SJSA1 (cell line): ENCODE measurements at regions not wholly inside any gene's neighbourhood (a gene's known extent, or its start where the extent isn't known, plus 50 kb on each side); places are given as distances from the start of the nearest gene placed in this dataset.

Experiments
- DNase-seq, 2 experiments: peaks; one replicate each; pipeline ENCODE4 v3.0.0-alpha.2; 2015 to 2020; ENCODE audit warnings: low spot score in 2 of 2, low read depth in 1 of 2
- H3K27ac ChIP-seq: fragments of 250-450 bp; sonication (Bioruptor Pico); 2 replicates; pipeline ENCODE4 v1.5.1; 2020; ENCODE audit warnings: mild to moderate bottlenecking, moderate library complexity
- H3K27me3 ChIP-seq: fragments of 250-450 bp; sonication (Bioruptor Pico); replicated peaks from 2 replicates; pipeline ENCODE4 v1.5.1; 2020; ENCODE audit warnings: mild to moderate bottlenecking, moderate library complexity
- H3K36me3 ChIP-seq: fragments of 250-450 bp; sonication (Bioruptor Pico); 2 replicates; pipeline ENCODE4 v1.5.1; 2020; ENCODE audit warnings: mild to moderate bottlenecking
- H3K4me1 ChIP-seq: fragments of 250-450 bp; sonication (Bioruptor Pico); replicated peaks from 2 replicates; pipeline ENCODE4 v1.6.1; 2021; ENCODE audit warnings: mild to moderate bottlenecking
- H3K4me3 ChIP-seq: fragments of 250-450 bp; sonication (Bioruptor Pico); 2 replicates; pipeline ENCODE4 v1.5.1; 2020; ENCODE audit warnings: mild to moderate bottlenecking
- H3K9me3 ChIP-seq: fragments of 250-450 bp; sonication (Bioruptor Pico); replicated peaks from 2 replicates; pipeline ENCODE4 v1.5.1; 2020; ENCODE audit warnings: mild to moderate bottlenecking

DNA sequence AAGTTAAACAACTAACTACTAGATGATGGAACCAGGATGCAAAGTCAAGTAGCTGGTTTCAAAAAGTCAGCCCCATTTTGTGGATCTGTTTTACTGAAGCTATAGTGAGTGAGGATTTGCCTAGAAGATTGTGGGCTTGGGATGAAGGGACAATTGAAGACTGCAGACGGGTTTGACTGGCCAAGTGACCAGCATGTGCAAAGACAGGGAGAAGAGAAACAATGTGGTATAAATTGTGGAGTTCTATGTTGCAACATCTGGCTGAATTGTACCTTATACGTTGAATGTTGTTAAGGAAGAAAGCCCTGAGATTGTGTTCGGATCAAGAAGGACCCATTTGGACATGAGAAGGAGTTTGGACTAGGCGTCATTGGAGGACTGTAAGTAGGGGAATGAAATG is 101.8 kb downstream of the MAT2B start:
- no peak for DNase-seq
- H3K9me3 ChIP-seq, result no peaks in the 10 kb centered on the region
- H3K27me3 ChIP-seq, result no peaks in the 10 kb centered on the region
- H3K27ac ChIP-seq, result no peak overlapping the region
- no peak overlapping the region for H3K4me3 ChIP-seq
- no peaks in the 10 kb centered on the region for H3K4me1 ChIP-seq
- H3K36me3 ChIP-seq, result no peaks in the 10 kb centered on the region

DNA sequence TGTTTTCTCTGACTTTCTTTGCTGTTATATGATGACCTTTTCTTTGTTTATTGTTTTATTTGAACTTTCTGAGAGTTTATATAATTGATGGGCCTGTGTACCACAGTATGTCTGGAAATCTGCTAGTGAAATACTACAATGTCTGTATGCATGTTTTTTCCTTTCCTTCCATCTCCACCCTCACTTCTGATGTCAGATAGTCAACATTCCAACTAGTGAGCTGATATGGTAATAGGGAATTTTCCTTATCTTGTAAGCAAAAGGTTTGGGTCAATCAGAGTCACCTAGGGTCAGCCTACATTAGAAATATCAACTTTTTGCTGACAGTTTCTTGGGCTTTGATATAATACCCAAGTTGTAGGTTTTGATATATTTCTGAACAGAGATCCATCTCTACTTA is 103.2 kb downstream of the MAT2B start:
- Histone ChIP-seq H3K9me3 (no peaks in the 10 kb centered on the region), H3K4me3 (no peak overlapping the region), H3K27me3 (no peaks in the 10 kb centered on the region), H3K4me1 (no peaks in the 10 kb centered on the region), H3K27ac (no peak overlapping the region), H3K36me3 (no peaks in the 10 kb centered on the region)
- no peak for DNase-seq

DNA sequence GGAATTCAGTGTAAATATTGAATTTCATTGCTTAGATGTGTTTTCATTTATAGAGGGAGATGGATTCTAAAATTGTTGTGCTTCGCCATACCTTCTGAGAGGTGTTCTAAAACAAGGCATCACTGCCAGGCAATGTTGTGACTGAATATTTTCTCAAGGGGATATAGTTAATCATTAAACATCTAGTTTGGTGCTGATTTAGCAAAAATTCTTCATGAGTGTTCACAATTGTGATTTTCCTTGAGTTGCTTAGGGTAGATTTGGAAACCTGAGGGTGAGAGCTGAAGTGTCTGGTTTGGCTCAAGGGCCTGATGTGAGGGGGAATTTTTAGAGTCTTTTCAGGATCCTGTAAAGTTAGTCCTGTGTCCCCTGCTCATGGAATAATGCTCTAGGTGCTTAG is 104.5 kb downstream of the MAT2B start:
- Histone ChIP-seq H3K27me3 (no peaks in the 10 kb centered on the region), H3K9me3 (no peaks in the 10 kb centered on the region), H3K36me3 (no peaks in the 10 kb centered on the region), H3K4me1 (no peaks in the 10 kb centered on the region), H3K4me3 (no peak overlapping the region), H3K27ac (no peak overlapping the region)
- no peak for DNase-seq

GRCh38 chr5:163612358-163613149 is 107.1 kb downstream of the MAT2B start:
- DNase-seq, result no peak

DNA sequence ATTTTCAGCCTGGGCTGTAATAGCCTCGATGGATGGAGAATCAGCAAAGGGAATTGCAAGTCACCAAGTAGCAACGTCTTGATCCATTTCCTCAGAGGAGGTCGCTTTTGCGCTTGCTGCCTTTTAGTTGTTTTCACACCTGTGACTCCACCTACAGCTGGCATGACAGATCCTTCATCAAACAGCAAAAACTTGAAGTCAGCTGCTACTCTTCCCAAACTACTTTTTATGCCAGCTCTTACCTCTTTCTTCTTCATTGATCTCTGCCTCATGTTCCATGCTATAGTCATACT is 107.7 kb downstream of the MAT2B start:
- Histone ChIP-seq H3K4me3 (no peak overlapping the region), H3K27ac (no peak overlapping the region), H3K27me3 (no peaks in the 10 kb centered on the region), H3K4me1 (no peaks in the 10 kb centered on the region), H3K9me3 (no peaks in the 10 kb centered on the region), H3K36me3 (no peaks in the 10 kb centered on the region)
- no peak for DNase-seq

More at GRCh38 chr5:163612358-163613149, 107.1 kb downstream of the MAT2B start:
- Histone ChIP-seq H3K36me3 (no peaks in the 10 kb centered on the region), H3K4me3 (no peak overlapping the region), H3K27ac (no peak overlapping the region), H3K9me3 (no peaks in the 10 kb centered on the region), H3K4me1 (no peaks in the 10 kb centered on the region), H3K27me3 (no peaks in the 10 kb centered on the region)

- Histone ChIP-seq H3K36me3 (no peaks in the 10 kb centered on the region), H3K4me3 (no peak overlapping the region), H3K9me3 (no peaks in the 10 kb centered on the region), H3K27ac (no peak overlapping the region), H3K4me1 (no peaks in the 10 kb centered on the region), H3K27me3 (no peaks in the 10 kb centered on the region)
- no peak for DNase-seq
These were observed 109.4 kb downstream of the MAT2B start for GRCh38 chr5:163614787-163615186.

DNA sequence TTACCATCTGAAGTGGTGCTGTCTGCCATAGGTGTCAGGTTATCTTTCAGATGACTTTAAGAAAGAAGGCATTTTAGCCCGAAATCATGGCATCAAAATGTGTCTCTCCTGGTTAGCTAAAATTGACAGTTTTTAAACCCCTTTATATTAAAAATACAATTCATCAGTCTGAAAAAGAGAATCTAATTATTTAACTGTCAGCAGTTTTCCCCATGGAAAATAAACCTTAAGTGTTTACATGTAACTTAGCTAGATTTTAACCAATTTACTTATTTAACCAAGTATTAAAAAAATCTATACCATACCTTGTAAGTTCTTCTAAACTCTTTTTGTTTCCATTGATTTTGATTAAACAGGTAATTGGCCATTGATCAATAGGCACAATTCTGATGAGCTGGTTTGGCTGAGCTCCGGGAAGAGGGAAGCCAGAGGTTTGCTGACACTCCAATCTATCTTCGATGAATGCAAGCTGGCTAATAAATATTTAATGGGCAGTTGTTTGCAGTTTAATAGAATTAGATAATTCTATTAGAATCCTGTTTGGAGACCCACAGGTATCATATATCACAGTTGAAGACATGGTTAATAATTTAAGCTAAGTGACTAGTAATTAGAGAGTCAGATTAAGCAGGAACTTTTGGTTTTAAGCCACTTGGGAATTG is 114.0 kb downstream of the MAT2B start:
- no peaks in the 10 kb centered on the region for H3K4me1 ChIP-seq
- no peaks in the 10 kb centered on the region for H3K9me3 ChIP-seq
- H3K36me3 ChIP-seq, result no peaks in the 10 kb centered on the region
- H3K4me3 ChIP-seq, result no peak overlapping the region
- H3K27me3 ChIP-seq, result no peaks in the 10 kb centered on the region
- DNase-seq, result no peak
- no peak overlapping the region for H3K27ac ChIP-seq

DNA sequence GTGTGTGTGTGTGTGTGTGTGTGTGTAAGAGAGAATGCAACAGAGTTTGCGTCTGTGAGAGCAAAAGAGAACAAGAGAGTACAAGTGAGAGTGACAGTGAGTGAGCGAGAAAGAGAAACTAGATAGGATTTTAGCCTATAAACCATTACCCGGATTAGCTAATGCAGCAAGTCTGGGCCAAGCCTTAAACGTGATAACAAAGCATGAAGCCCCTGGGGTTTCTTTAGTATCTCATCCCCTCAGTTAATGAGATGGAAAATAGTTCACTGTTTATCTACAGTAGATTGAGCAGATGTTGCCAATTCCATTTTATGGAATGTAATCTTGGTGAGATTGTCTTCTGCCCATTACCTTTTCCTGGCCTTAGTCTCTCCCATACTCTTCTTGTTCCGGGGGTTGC is 114.5 kb downstream of the MAT2B start:
- no peaks in the 10 kb centered on the region for H3K9me3 ChIP-seq
- no peak for DNase-seq
- H3K4me1 ChIP-seq, result no peaks in the 10 kb centered on the region
- no peaks in the 10 kb centered on the region for H3K27me3 ChIP-seq
- no peaks in the 10 kb centered on the region for H3K36me3 ChIP-seq
- no peak overlapping the region for H3K4me3 ChIP-seq
- no peak overlapping the region for H3K27ac ChIP-seq

GRCh38 chr5:163622799-163623198 is 117.4 kb downstream of the MAT2B start:
- Histone ChIP-seq H3K4me1 (no peaks in the 10 kb centered on the region), H3K27me3 (no peaks in the 10 kb centered on the region), H3K36me3 (no peaks in the 10 kb centered on the region)

GRCh38 chr5:163623524-163623923 is 118.1 kb downstream of the MAT2B start:
- H3K27me3 ChIP-seq, result no peaks in the 10 kb centered on the region
- no peak for DNase-seq
- no peaks in the 10 kb centered on the region for H3K9me3 ChIP-seq
- no peak overlapping the region for H3K27ac ChIP-seq
- no peak overlapping the region for H3K4me3 ChIP-seq
- H3K36me3 ChIP-seq, result no peaks in the 10 kb centered on the region
- no peaks in the 10 kb centered on the region for H3K4me1 ChIP-seq

More at GRCh38 chr5:163622799-163623198, 117.4 kb downstream of the MAT2B start:
- H3K27ac ChIP-seq, result no peak overlapping the region
- no peak overlapping the region for H3K4me3 ChIP-seq
- no peaks in the 10 kb centered on the region for H3K9me3 ChIP-seq
- no peak for DNase-seq

DNA sequence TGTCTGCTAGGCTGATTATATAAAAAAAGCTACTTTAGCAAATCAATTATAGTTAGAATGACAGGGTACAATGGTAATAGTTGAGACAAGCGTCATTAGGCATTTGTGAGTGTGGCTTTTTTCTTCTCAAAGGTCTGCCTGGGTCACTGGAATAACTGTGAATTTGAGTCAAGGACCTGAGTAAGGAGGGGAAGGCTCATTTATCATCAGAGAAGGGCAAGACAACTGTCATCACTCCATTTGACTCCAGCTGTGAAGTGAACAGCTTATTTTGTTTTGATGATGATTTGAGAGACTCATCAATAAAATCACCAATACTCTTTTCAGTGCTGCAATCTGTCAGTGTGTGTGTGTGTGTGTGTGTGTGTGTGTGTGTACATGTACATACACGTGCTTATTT is 118.6 kb downstream of the MAT2B start:
- Histone ChIP-seq H3K4me3 (no peak overlapping the region), H3K27me3 (no peaks in the 10 kb centered on the region), H3K4me1 (no peaks in the 10 kb centered on the region), H3K9me3 (no peaks in the 10 kb centered on the region), H3K36me3 (no peaks in the 10 kb centered on the region), H3K27ac (no peak overlapping the region)
- DNase-seq, result no peak

- DNase-seq, result no peak
- Histone ChIP-seq H3K27me3 (no peaks in the 10 kb centered on the region), H3K4me3 (no peak overlapping the region), H3K4me1 (no peaks in the 10 kb centered on the region), H3K9me3 (no peaks in the 10 kb centered on the region), H3K36me3 (no peaks in the 10 kb centered on the region), H3K27ac (no peak overlapping the region)
These were observed 119.0 kb downstream of the MAT2B start for GRCh38 chr5:163624431-163624830.

- H3K27me3 ChIP-seq, result no peaks in the 10 kb centered on the region
- no peak overlapping the region for H3K4me3 ChIP-seq
- H3K27ac ChIP-seq, result no peak overlapping the region
- no peaks in the 10 kb centered on the region for H3K4me1 ChIP-seq
- H3K36me3 ChIP-seq, result no peaks in the 10 kb centered on the region
- H3K9me3 ChIP-seq, result no peaks in the 10 kb centered on the region; the same call in 1 of the 2 replicates
- DNase-seq, result no peak
These were observed 121.5 kb downstream of the MAT2B start for GRCh38 chr5:163626904-163627434.

DNA sequence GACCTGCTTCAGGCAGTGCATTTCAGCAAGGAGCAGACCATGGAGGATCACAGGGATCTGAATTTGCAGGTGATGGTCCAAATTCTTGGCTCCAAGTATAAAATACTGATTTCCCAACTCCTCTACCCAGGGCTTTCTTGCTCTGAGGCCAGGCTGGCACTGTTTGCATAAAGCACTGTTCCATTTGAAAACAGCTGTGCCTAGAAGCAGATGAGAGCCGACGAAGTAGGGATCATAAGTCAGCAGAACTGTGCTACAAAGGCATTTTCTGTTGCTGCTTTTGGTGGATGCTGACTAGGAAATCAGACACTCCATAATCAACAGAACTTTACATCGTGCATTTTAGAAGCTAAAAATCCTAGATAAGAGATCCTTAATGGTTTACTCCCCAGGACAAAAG is 126.4 kb downstream of the MAT2B start:
- Histone ChIP-seq H3K4me1 (no peaks in the 10 kb centered on the region), H3K4me3 (no peak overlapping the region), H3K36me3 (no peaks in the 10 kb centered on the region), H3K27ac (no peak overlapping the region), H3K27me3 (no peaks in the 10 kb centered on the region), H3K9me3 (no peaks in the 10 kb centered on the region; the same call in 1 of the 2 replicates)
- DNase-seq, result no peak
